Right lung (tissue), 2 donors: ENCODE measurements at regions not wholly inside any gene's neighbourhood (a gene's known extent, or its start where the extent isn't known, plus 50 kb on each side); places are given as distances from the start of the nearest gene placed in this dataset.
"Not testable (repeated sequence)": the region's sequence is repeated elsewhere in the genome, so short reads cannot be mapped to it uniquely, and the experiment has no call there.

ENCODE experiments used
- DNase-seq, 2 donors: peaks; one replicate each; pipeline ENCODE4 v3.0.0-alpha.2; 2013

DNA sequence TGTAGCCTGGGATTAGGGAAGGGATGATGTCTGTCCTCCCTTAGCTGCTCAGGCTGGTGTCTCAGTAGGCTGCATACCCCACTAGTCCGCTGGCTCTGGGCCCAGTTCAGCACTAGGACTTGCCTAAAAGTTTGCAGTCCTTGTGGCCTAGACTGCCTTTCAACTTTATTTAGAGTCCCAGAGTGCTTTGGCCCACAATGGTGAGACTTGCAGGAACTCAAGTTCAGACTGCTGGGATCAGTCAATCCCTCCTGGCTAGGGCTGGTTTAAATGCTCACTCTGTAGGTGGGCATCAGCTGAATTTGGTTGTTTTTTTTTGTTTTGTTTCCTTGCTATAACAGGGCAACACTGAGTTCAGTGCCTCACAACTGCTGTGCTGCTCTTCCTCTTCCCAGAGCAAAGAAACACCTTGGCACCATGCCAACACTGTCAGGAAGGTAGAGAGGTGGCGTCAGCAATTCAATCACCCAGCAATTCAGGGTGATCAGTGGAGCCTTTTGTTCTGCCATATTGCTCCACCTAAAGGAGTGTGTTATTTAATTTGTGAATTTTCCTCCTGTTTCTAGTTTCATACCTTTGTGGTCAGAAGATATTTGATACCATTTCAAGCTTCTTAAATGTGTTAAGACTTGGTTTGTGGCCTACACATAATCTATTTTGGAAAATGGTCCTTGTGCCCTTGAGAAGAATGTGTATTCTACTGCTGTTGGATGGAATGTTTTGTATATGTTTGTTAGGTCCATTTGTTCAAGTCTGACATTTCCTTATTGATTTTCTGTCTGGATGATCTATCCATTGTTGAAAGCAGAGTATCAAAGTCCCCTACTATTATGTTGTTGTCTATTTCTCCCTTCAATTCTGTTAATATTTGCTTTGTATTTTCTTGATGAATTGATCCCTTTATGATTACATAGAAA is 284.0 kb upstream of the PMFBP1 start:
- no peak for DNase-seq

GRCh38 chr16:72453856-72454255 is 281.9 kb upstream of the PMFBP1 start:
- DNase-seq = not testable (repeated sequence)

- DNase-seq = no peak
Measured at GRCh38 chr16:72444696-72445095, 272.7 kb upstream of the PMFBP1 start.

- no peak for DNase-seq
Measured at GRCh38 chr16:72443809-72444208, 271.9 kb upstream of the PMFBP1 start.

GRCh38 chr16:72442385-72443158 is 270.6 kb upstream of the PMFBP1 start:
- no peak for DNase-seq

DNA sequence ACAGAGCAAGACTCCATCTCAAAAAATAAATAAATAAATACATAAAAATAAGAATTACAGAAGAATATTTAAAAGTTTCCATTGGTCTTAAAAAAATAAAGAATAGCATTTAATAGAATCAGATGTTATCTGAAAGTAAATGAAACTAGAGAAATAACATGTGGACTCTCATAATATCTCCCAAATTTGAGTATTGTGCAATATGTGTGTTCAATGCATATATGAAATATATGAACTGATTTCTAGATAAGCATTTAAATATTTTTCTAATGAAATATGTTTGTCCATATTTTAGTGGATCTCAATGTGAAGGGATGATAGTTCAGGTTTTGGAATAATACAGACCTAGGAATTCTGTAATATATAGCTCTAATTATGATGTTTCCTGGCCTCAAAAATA is 265.9 kb upstream of the PMFBP1 start:
- no peak for DNase-seq

DNA sequence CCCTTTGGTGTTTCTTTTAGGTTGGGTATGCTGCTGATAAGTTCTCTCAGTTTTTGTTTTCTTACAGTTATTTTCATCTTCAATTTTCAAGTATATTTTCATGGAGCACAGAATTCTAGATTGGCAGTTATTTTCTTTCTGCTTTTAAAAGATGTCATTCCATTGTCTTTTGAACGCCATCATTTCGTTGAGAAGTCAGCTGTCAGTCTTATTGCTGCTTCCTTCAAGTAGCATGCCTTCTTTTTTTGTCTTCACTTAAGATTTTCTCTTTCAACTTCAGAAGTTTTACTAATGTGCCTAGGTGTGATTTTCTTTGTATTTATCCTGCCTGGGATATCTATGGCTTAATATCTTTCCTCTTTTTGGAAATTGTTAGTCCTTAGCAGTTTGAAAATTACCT is 262.2 kb upstream of the PMFBP1 start:
- DNase-seq = no peak

GRCh38 chr16:72430121-72430520 is 258.2 kb upstream of the PMFBP1 start:
- DNase-seq = no peak

DNA sequence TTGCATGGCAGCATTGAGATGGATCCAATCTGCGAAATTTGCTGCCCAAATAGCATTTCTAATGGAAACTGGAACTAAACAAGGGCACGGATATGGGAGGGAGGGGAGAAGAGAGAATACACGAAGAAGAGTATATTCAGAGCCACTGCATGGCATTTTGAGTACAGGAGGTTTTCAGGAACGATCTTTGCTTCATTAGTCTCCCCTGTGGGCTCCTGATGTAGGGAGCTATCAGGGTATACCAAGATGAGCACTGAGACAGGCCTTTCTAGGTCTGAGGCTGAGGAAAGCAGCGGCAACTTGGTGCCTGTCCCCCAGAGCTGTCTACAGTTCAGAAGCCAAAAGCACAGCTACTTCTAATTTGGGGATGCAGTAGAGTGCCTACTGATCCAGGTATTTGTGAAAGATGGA is 257.7 kb upstream of the PMFBP1 start:
- DNase-seq = no peak

DNA sequence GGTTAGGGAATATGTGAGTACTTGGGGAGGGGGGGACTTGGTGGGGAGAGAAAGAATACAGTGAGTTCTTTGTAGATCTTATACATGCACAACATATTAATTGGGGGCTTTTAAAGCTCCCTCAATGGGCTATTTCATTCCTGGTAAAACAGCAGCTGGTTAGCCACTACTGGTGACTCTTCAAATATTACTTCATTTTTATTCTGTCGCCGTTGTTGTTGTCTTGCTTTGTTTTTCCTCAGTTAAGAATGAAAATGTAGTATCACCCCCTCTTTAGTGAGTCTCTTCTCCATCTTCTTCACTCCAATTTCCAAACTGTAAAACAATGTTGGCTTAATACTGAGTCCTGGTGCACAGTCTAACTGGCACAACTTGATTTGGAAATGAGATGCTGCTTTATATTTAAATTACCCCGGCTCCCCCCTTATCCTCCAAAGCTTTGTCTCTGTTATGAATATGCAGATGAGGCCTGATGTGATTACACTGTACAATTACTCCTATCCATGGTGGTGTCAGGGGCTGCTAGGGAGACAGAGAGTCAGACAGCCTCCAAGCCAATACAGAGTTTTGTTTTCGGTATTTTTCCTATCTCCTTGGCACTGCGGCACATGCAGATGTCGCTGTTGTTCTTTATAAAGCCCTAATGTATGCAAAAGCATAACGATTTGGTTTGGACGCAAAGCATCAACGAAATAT is 256.9 kb upstream of the PMFBP1 start:
- DNase-seq = no peak

DNA sequence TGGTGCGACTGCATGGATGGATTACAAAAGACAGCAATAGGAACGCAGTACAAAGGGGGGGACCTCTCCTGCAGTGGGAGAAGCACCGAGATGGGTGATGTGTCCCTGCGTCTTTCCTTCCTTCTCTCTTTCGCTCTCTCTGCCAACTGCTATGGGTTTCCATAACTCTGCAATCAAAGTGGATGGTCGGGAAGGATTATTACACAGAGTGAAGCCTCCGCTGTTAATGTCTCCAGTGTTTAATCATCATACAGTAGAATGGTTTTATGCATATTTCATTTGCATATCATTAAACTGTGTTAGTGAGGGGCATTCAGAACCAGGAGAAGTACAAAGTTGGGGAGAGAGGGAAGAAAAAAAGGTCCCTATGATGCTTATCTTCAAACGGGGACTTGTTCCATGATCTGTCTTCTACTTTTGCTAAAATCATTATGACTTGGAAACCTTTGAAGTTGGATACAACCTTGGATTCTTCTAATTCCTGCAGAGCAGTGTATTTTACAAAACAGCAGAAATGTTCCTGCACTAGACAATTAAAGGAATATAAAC is 255.9 kb upstream of the PMFBP1 start:
- DNase-seq = no peak

- no peak for DNase-seq
Measured at GRCh38 chr16:72427051-72427782, 255.3 kb upstream of the PMFBP1 start.

DNA sequence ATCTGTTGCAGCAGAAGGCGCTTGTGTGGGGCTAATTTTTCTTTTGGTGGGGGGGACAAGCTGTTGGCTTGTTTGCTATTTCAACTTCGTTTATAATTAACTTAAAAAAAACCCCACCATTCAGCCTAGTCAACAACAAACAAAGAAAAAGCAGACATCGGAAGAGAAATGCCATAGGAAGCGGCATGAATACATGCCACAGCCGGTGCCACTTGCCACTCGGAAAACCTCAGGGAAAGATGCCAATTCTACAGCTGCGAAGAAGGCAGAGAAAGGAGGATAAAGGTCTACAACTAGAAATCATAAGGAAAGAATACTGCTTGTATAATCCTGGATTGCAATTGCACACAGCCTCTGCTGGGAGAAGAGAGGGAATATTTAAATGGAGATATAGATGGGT is 254.4 kb upstream of the PMFBP1 start:
- no peak for DNase-seq

DNA sequence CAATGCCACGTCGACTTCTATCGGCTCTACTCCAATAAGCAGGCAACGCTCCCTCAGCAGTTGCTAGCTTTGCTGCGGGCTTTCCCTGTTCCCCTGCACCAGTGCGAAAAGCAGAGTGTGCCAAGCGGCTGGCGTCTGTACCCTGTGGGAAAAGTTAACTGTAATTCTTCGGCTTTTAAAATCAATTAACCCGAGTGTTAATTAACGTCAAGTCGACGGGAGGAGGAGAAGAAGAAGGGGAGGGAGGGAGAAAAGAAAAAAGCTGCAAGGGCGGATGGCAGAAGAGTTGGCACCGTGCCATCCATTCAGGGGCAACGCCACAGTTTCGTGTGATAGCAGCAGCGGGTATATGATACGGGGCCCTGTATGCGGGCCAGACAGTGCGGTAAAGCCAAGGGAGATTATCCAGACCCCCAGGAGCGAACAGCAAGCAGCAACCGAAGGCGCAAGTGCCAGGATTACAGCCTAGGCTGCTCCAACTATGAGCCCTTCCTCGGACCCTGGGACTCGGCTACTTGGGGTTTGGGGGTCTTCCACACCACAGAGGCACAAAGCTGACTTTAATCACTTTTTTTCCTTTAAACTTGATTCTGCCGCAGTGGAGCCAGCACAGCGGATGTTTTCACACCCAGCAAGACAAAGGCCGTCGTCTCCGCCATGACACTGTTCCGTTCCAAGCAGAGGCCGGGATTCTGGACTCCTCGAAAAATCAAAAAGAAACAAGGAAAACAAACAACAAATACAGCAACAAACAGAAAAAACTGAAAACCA is 253.8 kb upstream of the PMFBP1 start:
- no peak for DNase-seq

DNA sequence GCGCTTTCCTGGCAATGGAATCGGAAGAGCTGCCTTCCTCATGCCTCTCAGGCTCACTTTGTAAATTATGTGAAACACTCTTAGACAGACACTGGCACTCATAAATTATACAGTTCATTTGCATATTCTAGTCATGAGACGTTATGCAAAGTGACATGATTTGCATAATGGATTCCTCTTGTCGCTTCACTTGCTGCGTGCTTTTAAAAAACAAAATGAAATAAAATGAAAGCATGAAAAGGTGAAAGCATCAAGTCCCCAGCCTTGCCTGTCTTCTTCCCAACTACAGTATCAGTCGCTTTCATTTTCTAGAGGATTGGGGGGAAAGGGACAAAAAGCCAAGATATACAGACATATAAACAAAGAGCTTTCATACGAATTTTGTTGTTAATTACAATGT is 252.8 kb upstream of the PMFBP1 start:
- no peak for DNase-seq

DNA sequence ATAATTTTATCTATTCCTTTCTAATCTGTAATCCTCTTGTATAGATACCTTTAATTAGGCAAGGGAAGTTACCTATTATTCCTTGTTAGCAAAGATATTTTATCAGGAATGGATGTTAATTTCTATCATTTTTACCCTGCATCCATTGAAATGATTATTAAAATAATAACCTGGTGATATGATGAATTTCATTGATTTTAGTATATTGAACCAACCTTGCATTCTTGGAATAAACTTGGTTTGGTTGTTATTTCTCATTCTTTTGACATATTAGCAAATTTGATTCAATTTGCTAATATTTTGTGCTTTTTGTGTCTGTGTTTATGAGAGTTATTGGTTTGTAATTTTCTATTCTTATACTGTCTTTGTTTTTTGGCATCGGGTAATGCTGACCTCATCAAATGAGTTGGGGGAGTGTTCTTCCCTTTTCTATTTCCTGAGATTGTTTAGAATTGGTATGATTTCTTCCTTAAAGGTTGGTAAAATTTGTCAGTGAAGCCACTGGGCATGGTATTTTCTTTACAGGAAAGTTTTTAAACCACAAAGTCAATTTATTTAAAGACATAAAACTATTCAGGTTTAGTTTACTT is 250.4 kb upstream of the PMFBP1 start:
- no peak for DNase-seq

DNA sequence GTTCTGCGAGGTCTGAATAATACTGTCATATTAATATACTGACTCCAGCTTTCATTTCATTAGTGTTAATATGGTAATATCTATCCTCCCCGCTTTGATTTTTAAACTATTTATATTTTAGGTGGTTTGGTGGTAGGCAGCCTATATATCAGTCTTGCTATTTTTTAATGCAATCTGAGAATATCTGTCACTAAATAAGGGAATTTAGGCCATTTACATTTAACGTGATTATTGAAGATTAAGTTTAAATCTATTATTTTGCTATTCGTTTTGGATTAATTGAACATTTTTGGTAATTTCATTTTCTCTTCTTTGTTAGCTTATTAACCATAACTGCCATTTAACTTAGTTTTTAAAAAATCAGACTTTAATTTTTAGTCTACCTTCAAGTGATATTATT is 247.7 kb upstream of the PMFBP1 start:
- DNase-seq = no peak

- DNase-seq = no peak
Measured at GRCh38 chr16:72415379-72415778, 243.4 kb upstream of the PMFBP1 start.

- DNase-seq = no peak
Measured at GRCh38 chr16:72410492-72410891, 238.5 kb upstream of the PMFBP1 start.

DNA sequence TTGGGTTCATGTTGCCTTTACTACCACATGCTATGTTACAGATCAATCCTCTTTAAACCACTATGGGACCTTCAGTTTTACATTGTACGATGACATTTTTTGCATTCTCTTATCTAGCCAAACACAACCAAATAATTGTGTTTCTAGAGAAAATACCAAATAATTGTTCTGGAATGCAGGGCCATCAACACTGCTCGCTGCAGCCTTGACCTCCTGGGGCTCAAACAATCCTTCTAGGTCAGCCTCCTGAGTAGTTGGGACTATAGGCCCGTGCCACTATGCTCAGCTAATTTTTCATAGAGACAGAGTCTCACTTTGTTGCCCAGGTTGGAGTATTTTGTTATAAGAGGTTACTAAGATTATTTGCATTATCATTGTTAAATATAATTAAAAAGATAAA is 237.5 kb upstream of the PMFBP1 start:
- DNase-seq = no peak
